Hepatocyte (in vitro differentiated cells): ENCODE measurements at regions not wholly inside any gene's neighbourhood (a gene's known extent, or its start where the extent isn't known, plus 50 kb on each side); places are given as distances from the start of the nearest gene placed in this dataset.

Experiments used
- EZH2 ChIP-seq: fragments of 200-600 bp; sonication (generic); IDR thresholded peaks from 2 replicates; pipeline ENCODE4 v1.6.1; 2016; ENCODE audit warnings: antibody characterized with exemption, mild to moderate bottlenecking, borderline replicate concordance
- TF ChIP-seq, protein P1 (sequence below): fragments of 200-600 bp; sonication (generic); IDR thresholded peaks from 2 replicates; pipeline ENCODE4 v1.5.1; 2016; ENCODE audit warnings: antibody characterized with exemption, mild to moderate bottlenecking; ENCODE audit not compliant: poor library complexity

DNA sequence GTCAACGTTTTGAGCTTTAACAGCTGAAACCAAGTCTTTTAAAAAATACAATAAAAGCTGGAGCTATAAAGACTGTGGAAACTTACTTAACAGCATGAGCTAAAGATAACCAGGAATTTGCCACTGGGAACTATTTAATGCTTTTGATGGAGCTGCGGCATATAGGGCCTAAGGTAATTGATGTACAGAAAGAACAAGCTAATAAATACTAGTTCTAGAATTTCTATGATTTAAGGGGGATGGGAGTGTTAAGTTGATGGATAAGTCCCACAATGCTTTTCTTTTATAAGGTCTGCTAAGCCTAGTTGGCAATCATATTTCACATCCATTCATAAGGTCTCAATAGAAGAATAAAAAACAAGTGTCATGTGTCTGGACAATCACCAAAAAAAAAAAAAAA is 334.0 kb upstream of the DMAC1 start:
- TF ChIP-seq, protein P1, sequence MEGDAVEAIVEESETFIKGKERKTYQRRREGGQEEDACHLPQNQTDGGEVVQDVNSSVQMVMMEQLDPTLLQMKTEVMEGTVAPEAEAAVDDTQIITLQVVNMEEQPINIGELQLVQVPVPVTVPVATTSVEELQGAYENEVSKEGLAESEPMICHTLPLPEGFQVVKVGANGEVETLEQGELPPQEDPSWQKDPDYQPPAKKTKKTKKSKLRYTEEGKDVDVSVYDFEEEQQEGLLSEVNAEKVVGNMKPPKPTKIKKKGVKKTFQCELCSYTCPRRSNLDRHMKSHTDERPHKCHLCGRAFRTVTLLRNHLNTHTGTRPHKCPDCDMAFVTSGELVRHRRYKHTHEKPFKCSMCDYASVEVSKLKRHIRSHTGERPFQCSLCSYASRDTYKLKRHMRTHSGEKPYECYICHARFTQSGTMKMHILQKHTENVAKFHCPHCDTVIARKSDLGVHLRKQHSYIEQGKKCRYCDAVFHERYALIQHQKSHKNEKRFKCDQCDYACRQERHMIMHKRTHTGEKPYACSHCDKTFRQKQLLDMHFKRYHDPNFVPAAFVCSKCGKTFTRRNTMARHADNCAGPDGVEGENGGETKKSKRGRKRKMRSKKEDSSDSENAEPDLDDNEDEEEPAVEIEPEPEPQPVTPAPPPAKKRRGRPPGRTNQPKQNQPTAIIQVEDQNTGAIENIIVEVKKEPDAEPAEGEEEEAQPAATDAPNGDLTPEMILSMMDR, result no peak
- TF ChIP-seq EZH2, result no peak
